OCI-LY1 (cell line): ENCODE measurements at regions not wholly inside any gene's neighbourhood (a gene's known extent, or its start where the extent isn't known, plus 50 kb on each side); places are given as distances from the start of the nearest gene placed in this dataset.

Experiments used
- H2AFZ ChIP-seq: fragments of 200-600 bp; sonication (generic), shearing (Covaris generic); 2 replicates; pipeline ENCODE4 v1.6.0; 2014; ENCODE audit warnings: antibody characterized with exemption, mild to moderate bottlenecking, low read length
- H3F3A ChIP-seq: fragments of 200-600 bp; sonication (generic), shearing (Covaris generic); 2 replicates; pipeline ENCODE4 v1.6.0; 2014; ENCODE audit warnings: mild to moderate bottlenecking, antibody characterized with exemption, low read length, moderate library complexity; ENCODE audit not compliant: insufficient read depth
- H3K27ac ChIP-seq: fragments of 200-600 bp; sonication (generic); 2 replicates; pipeline ENCODE4 v1.5.1; 2014; ENCODE audit warnings: low read length, mixed run types, mild to moderate bottlenecking, low read depth; ENCODE audit not compliant: poor library complexity, severe bottlenecking
- H3K27me3 ChIP-seq: fragments of 200-600 bp; sonication (generic); 2 replicates; pipeline ENCODE4 v1.6.0; 2014; ENCODE audit warnings: antibody characterized with exemption, mild to moderate bottlenecking, low read length, moderate library complexity; ENCODE audit not compliant: insufficient read depth
- H3K36me3 ChIP-seq: fragments of 200-600 bp; sonication (generic); 2 replicates; pipeline ENCODE4 v1.6.1; 2014; ENCODE audit warnings: mild to moderate bottlenecking, antibody characterized with exemption, low read length, moderate library complexity, mixed read lengths; ENCODE audit not compliant: insufficient read depth
- H3K4me1 ChIP-seq: fragments of 200-600 bp; sonication (generic); 2 replicates; pipeline ENCODE4 v1.5.1; 2014; ENCODE audit warnings: mild to moderate bottlenecking, low read length, moderate library complexity; ENCODE audit not compliant: insufficient read depth, severe bottlenecking
- H3K4me2 ChIP-seq: fragments of 200-600 bp; sonication (generic), shearing (Covaris generic); 2 replicates; pipeline ENCODE4 v1.6.1; 2014; ENCODE audit warnings: low read length
- H3K4me3 ChIP-seq: fragments of 200-600 bp; sonication (generic); 2 replicates; pipeline ENCODE4 v1.5.1; 2014; ENCODE audit warnings: low read length, low read depth, mild to moderate bottlenecking, mixed read lengths; ENCODE audit not compliant: poor library complexity, severe bottlenecking
- H3K79me2 ChIP-seq: fragments of 200-600 bp; shearing (Covaris generic); 2 replicates; pipeline ENCODE4 v1.6.1; 2016; ENCODE audit warnings: mixed run types, low read length, mixed read lengths; ENCODE audit not compliant: insufficient read depth
- H3K9ac ChIP-seq: fragments of 200-600 bp; sonication (generic), shearing (Covaris generic); 2 replicates; pipeline ENCODE4 v1.6.1; 2014; ENCODE audit warnings: mild to moderate bottlenecking, low read length, mixed read lengths
- H3K9me2 ChIP-seq: fragments of 200-600 bp; sonication (generic), shearing (Covaris generic); 2 replicates; pipeline ENCODE4 v1.6.1; 2014; ENCODE audit warnings: low read depth, mild to moderate bottlenecking, low read length, mixed read lengths
- H3K9me3 ChIP-seq: fragments of 200-600 bp; shearing (Covaris generic); 2 replicates; pipeline ENCODE4 v1.6.1; 2014; ENCODE audit warnings: low read length, mixed read lengths
- H4K20me1 ChIP-seq: fragments of 200-600 bp; sonication (generic), shearing (Covaris generic); 2 replicates; pipeline ENCODE4 v1.6.0; 2016; ENCODE audit warnings: mild to moderate bottlenecking, low read length; ENCODE audit not compliant: insufficient read depth
- CTCF ChIP-seq: fragments of 200-600 bp; sonication (generic), shearing (Covaris generic); IDR thresholded peaks from 2 replicates; pipeline ENCODE4 v1.5.1; 2017; ENCODE audit warnings: mild to moderate bottlenecking, antibody characterized with exemption, low read length, moderate library complexity, mixed read lengths
- EZH2 ChIP-seq: fragments of 200-600 bp; sonication (generic), shearing (Covaris generic); IDR thresholded peaks from 2 replicates; pipeline ENCODE4 v1.8.0; 2017; ENCODE audit warnings: borderline replicate concordance, mixed run types, mild to moderate bottlenecking, antibody characterized with exemption, low read length, moderate library complexity, mixed read lengths

- H2AFZ ChIP-seq: no peak overlapping the region
- no peak overlapping the region for H3K4me3 ChIP-seq
- H3K79me2 ChIP-seq: no peaks in the 10 kb centered on the region
- H3K36me3 ChIP-seq: no peaks in the 10 kb centered on the region
- H3K4me1 ChIP-seq: no peaks in the 10 kb centered on the region
- no peak overlapping the region for H3K9ac ChIP-seq
- H3K9me2 ChIP-seq: no peaks in the 10 kb centered on the region
- H3F3A ChIP-seq: no peaks in the 10 kb centered on the region
- H3K27ac ChIP-seq: no peak overlapping the region
- TF ChIP-seq EZH2 (no peak), CTCF (no peak)
- H3K9me3 ChIP-seq: no peaks in the 10 kb centered on the region
- H3K4me2 ChIP-seq: no peak overlapping the region
- H3K27me3 ChIP-seq: 0 out of 2 replicates have a peak, but pooled peaks cover 4% of the 10 kb centered on the region
- H4K20me1 ChIP-seq: no peaks in the 10 kb centered on the region
Observed at GRCh38 chr22:49086606-49087157, 741.0 kb downstream of the BRD1 start.

GRCh38 chr22:49086181-49086580 is 741.5 kb downstream of the BRD1 start:
- Histone ChIP-seq H3K4me3 (no peak overlapping the region), H3K9ac (no peak overlapping the region), H3K27ac (no peak overlapping the region), H3F3A (no peaks in the 10 kb centered on the region), H2AFZ (no peak overlapping the region), H3K36me3 (no peaks in the 10 kb centered on the region), H4K20me1 (no peaks in the 10 kb centered on the region), H3K27me3 (0 out of 2 replicates have a peak, but pooled peaks cover 4% of the 10 kb centered on the region), H3K79me2 (no peaks in the 10 kb centered on the region), H3K4me2 (no peak overlapping the region), H3K9me2 (no peaks in the 10 kb centered on the region), H3K4me1 (no peaks in the 10 kb centered on the region), H3K9me3 (no peaks in the 10 kb centered on the region)
- TF ChIP-seq EZH2 (no peak), CTCF (no peak)

GRCh38 chr22:49084206-49084605 is 743.5 kb downstream of the BRD1 start:
- H3K4me3 ChIP-seq: no peak overlapping the region
- no peaks in the 10 kb centered on the region for H4K20me1 ChIP-seq
- no peaks in the 10 kb centered on the region for H3K9me3 ChIP-seq
- H3K9me2 ChIP-seq: no peaks in the 10 kb centered on the region
- no peak for TF ChIP-seq CTCF
- no peak for TF ChIP-seq EZH2
- H3K27ac ChIP-seq: no peak overlapping the region
- 0 out of 2 replicates have a peak, but pooled peaks cover 4% of the 10 kb centered on the region for H3K27me3 ChIP-seq
- no peak overlapping the region for H3K9ac ChIP-seq
- no peak overlapping the region for H2AFZ ChIP-seq
- no peak overlapping the region for H3K4me2 ChIP-seq
- H3K36me3 ChIP-seq: no peaks in the 10 kb centered on the region
- H3F3A ChIP-seq: no peaks in the 10 kb centered on the region
- H3K4me1 ChIP-seq: no peaks in the 10 kb centered on the region
- H3K79me2 ChIP-seq: no peaks in the 10 kb centered on the region
